Smooth muscle cell (in vitro differentiated cells): ENCODE measurements at regions not wholly inside any gene's neighbourhood (a gene's known extent, or its start where the extent isn't known, plus 50 kb on each side); places are given as distances from the start of the nearest gene placed in this dataset.

Experiments used
- DNase-seq: peaks from one replicate; lab custom pipeline; 2025; ENCODE audit not compliant: unreplicated experiment; lab: John Stamatoyannopoulos, UW
- H2AFZ ChIP-seq: fragments of 200-600 bp; sonication (generic); 2 replicates; pipeline ENCODE4 v1.6.0; 2016; ENCODE audit warnings: antibody characterized with exemption, low read depth, mild to moderate bottlenecking
- H3F3A ChIP-seq: fragments of 200-600 bp; sonication (generic); 2 replicates; pipeline ENCODE4 v1.6.0; 2017; ENCODE audit warnings: antibody characterized with exemption, low read depth
- H3K27ac ChIP-seq: fragments of 200-600 bp; sonication (generic); 2 replicates; pipeline ENCODE4 v1.5.1; 2016; ENCODE audit warnings: low read depth, mild to moderate bottlenecking
- H3K27me3 ChIP-seq: fragments of 200-600 bp; sonication (generic); 2 replicates; pipeline ENCODE4 v1.6.1; 2016; ENCODE audit warnings: low read depth, mild to moderate bottlenecking
- H3K36me3 ChIP-seq: fragments of 200-600 bp; sonication (generic); 2 replicates; pipeline ENCODE4 v1.5.1; 2016; ENCODE audit warnings: low read depth
- H3K4me1 ChIP-seq: fragments of 200-600 bp; sonication (generic); 2 replicates; pipeline ENCODE4 v1.5.1; 2016; ENCODE audit warnings: low read depth
- H3K4me2 ChIP-seq: fragments of 200-600 bp; sonication (generic); 2 replicates; pipeline ENCODE4 v1.6.0; 2016; ENCODE audit warnings: mild to moderate bottlenecking
- H3K4me3 ChIP-seq: fragments of 200-600 bp; sonication (generic); 2 replicates; pipeline ENCODE4 v1.5.1; 2016; ENCODE audit warnings: mild to moderate bottlenecking
- H3K79me2 ChIP-seq: fragments of 200-600 bp; sonication (generic); 2 replicates; pipeline ENCODE4 v1.6.0; 2016; ENCODE audit warnings: low read depth, mild to moderate bottlenecking
- H3K9ac ChIP-seq: fragments of 200-600 bp; sonication (generic); 2 replicates; pipeline ENCODE4 v1.6.0; 2016; ENCODE audit warnings: low read depth
- H3K9me3 ChIP-seq: fragments of 200-600 bp; sonication (generic); replicated peaks from 2 replicates; pipeline ENCODE4 v1.5.1; 2016; ENCODE audit warnings: low read depth
- H4K20me1 ChIP-seq: fragments of 200-600 bp; sonication (generic); 2 replicates; pipeline ENCODE4 v1.6.0; 2016; ENCODE audit warnings: low read depth
- CTCF ChIP-seq: fragments of 200-600 bp; sonication (generic); IDR thresholded peaks from 2 replicates; pipeline ENCODE4 v1.5.1; 2017; ENCODE audit warnings: borderline replicate concordance, mild to moderate bottlenecking, antibody characterized with exemption; ENCODE audit not compliant: insufficient read depth, poor library complexity, severe bottlenecking
- WGBS: methylation state at CpG from one replicate; pipeline ENCODE4 v1.1.7; 2016; ENCODE audit warnings: low lambda C conversion rate; 5-methylcytosine and 5-hydroxymethylcytosine counted together

- H3K9ac ChIP-seq, result no peak overlapping the region
- no peak for DNase-seq
- no peak for TF ChIP-seq CTCF
- H3K4me2 ChIP-seq, result no peak overlapping the region
- H3K27me3 ChIP-seq, result no peaks in the 10 kb centered on the region
- no peak overlapping the region for H3K27ac ChIP-seq
- H4K20me1 ChIP-seq, result no peaks in the 10 kb centered on the region
- no peak overlapping the region for H3K4me3 ChIP-seq
- H3F3A ChIP-seq, result no peaks in the 10 kb centered on the region
- 75% methylated on average over 6 of the region's 6 CpGs for WGBS
- peaks cover 18% of the 10 kb centered on the region for H3K4me1 ChIP-seq
- H2AFZ ChIP-seq, result no peak overlapping the region
- no peaks in the 10 kb centered on the region for H3K36me3 ChIP-seq
- H3K9me3 ChIP-seq, result no peaks in the 10 kb centered on the region
- H3K79me2 ChIP-seq, result no peaks in the 10 kb centered on the region
Measured at GRCh38 chr4:185993328-185993973, 75.5 kb upstream of the TLR3 start.

- 84% methylated on average over 1 of the region's 1 CpG for WGBS
- Histone ChIP-seq H3K9me3 (no peaks in the 10 kb centered on the region), H3K4me2 (no peak overlapping the region), H3K4me1 (peaks cover 18% of the 10 kb centered on the region), H3K79me2 (no peaks in the 10 kb centered on the region), H3K36me3 (no peaks in the 10 kb centered on the region), H3K4me3 (no peak overlapping the region), H3K27ac (no peak overlapping the region), H3K27me3 (no peaks in the 10 kb centered on the region), H3K9ac (no peak overlapping the region), H2AFZ (no peak overlapping the region), H3F3A (no peaks in the 10 kb centered on the region), H4K20me1 (no peaks in the 10 kb centered on the region)
- no peak for DNase-seq
- no peak for TF ChIP-seq CTCF
Measured at GRCh38 chr4:185994750-185995149, 74.2 kb upstream of the TLR3 start.

GRCh38 chr4:185995665-185996064, 73.3 kb upstream of the TLR3 start:
- TF ChIP-seq CTCF, result no peak

GRCh38 chr4:185997296-185997695, 71.7 kb upstream of the TLR3 start:
- H3K4me3 ChIP-seq, result no peak overlapping the region
- H3K9ac ChIP-seq, result no peak overlapping the region
- H3K27me3 ChIP-seq, result no peaks in the 10 kb centered on the region
- H3K27ac ChIP-seq, result no peak overlapping the region
- no peaks in the 10 kb centered on the region for H3K36me3 ChIP-seq
- 97% methylated on average over 7 of the region's 7 CpGs for WGBS
- no peak overlapping the region for H3K4me2 ChIP-seq
- no peaks in the 10 kb centered on the region for H3K79me2 ChIP-seq
- DNase-seq, result no peak
- H3K9me3 ChIP-seq, result no peaks in the 10 kb centered on the region
- no peak overlapping the region for H2AFZ ChIP-seq
- H3F3A ChIP-seq, result no peaks in the 10 kb centered on the region
- H4K20me1 ChIP-seq, result no peaks in the 10 kb centered on the region
- peaks cover 11% of the 10 kb centered on the region for H3K4me1 ChIP-seq
- TF ChIP-seq CTCF, result no peak

More at GRCh38 chr4:185995665-185996064, 73.3 kb upstream of the TLR3 start:
- H3K4me3 ChIP-seq, result no peak overlapping the region
- no peak overlapping the region for H3K4me2 ChIP-seq
- H3K4me1 ChIP-seq, result peaks cover 18% of the 10 kb centered on the region
- H2AFZ ChIP-seq, result no peak overlapping the region
- DNase-seq, result no peak
- no peak overlapping the region for H3K27ac ChIP-seq
- no peaks in the 10 kb centered on the region for H3K36me3 ChIP-seq
- no peaks in the 10 kb centered on the region for H3K79me2 ChIP-seq
- WGBS, result 96% methylated on average over 6 of the region's 6 CpGs
- H3K27me3 ChIP-seq, result no peaks in the 10 kb centered on the region
- no peak overlapping the region for H3K9ac ChIP-seq
- no peaks in the 10 kb centered on the region for H3K9me3 ChIP-seq
- H4K20me1 ChIP-seq, result no peaks in the 10 kb centered on the region
- no peaks in the 10 kb centered on the region for H3F3A ChIP-seq
